ENCODE measurements at regions not wholly inside any gene's neighbourhood (a gene's known extent, or its start where the extent isn't known, plus 50 kb on each side); places are given as distances from the start of the nearest gene placed in this dataset.

- no peak for TF ChIP-seq CTCF (IDR thresholded peaks at IDR 0.05)
- no peak for TF ChIP-seq POLR2AphosphoS5 (IDR thresholded peaks at IDR 0.05)
- no peak for TF ChIP-seq POLR2A (IDR thresholded peaks at IDR 0.05)
Observed at GRCh38 chr13:21796775-21797514, 126.1 kb downstream of the FGF9 start.
